GM21528 (cell line): ENCODE measurements at regions not wholly inside any gene's neighbourhood (a gene's known extent, or its start where the extent isn't known, plus 50 kb on each side); places are given as distances from the start of the nearest gene placed in this dataset.

ENCODE experiments used
- ATAC-seq: cut with Tn5 transposase; IDR thresholded peaks from one replicate; pipeline ENCODE4 v1.9.1; 2021; ENCODE audit warnings: mild to moderate bottlenecking, moderate library complexity; ENCODE audit not compliant: unreplicated experiment, low FRiP score

DNA sequence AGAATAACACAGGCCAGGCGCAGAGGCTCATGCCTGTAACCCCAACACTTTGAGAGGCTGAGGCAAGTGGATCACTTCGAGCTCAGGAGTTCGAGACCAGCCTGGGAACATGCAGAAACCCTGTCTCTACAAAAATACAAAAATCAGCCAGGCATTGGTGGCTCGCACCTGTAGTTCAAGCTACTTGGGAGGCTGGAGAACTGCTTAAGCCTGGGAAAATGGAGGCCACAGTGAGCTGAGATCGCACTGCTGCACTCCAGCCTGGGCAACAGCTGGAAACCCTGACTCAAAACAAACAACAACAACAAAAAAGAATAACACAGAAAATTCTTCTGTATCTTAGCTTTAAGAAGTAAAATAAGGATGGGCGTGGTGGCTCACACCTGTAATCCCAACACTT lies 440.3 kb downstream of the LRATD1 start:
- no peak for ATAC-seq

GRCh38 chr2:15073664-15074063 lies 441.1 kb downstream of the LRATD1 start:
- ATAC-seq = no peak

GRCh38 chr2:15074319-15074718 lies 441.8 kb downstream of the LRATD1 start:
- ATAC-seq = no peak

DNA sequence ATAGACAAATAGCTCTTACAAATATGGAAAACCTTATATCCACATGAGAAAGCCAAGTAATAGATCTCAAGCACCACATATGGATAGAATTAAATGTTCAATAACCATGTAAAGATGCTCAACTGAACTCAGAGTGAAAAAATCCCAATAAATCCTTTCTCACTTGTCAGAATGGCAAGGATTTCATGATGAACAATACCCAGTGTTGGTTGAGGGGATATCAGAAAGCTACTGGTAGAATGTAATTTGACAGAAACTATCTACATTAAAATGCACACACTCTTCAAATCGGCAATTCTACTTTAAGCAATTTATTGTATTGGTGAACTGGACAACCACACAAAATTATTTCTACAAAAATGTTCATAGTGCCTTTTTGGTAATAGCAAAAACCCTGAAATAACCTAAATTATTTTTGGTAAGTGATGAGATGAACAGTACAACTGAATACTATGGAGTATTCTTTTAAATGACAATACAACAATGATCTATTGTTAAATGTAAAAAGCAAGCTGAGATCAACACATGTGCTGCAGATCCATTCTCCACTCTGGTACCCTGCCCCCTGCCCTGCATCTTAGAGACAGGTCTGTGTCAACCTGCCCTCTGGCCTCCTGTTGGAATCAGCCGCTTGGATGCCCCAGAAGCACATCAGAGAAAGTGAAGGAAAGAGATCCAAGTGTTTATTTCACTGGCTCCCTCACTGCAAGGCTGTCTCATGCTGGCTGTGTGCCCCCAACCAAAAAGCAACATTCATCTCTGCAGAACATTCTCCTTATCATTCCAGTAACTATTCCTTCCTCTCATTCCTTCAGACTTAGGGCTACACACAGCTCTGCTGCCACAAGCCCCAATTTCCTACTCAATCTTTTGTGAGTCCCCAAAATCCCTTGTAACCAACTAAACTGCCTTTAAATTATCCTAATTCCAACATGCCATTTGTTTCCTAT lies 442.5 kb downstream of the LRATD1 start:
- ATAC-seq = no peak

DNA sequence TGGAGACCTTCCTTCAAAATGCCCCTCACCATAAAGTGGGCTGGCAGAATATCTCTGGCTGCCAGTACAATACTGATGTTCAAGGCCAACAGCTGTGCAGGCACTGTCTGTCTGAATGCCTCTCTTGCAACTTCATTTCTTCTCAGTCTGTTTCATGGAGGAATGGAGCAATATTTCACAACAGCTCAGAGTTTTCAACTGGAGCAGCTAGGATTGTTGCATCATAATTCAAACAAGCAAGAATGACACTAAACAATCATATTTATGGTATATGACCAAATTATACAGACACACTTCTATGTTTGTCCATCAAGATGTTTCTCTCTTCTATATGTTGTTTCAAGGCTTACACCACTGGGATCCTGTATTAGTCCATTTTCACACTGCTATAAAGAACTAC lies 444.2 kb downstream of the LRATD1 start:
- no peak for ATAC-seq

DNA sequence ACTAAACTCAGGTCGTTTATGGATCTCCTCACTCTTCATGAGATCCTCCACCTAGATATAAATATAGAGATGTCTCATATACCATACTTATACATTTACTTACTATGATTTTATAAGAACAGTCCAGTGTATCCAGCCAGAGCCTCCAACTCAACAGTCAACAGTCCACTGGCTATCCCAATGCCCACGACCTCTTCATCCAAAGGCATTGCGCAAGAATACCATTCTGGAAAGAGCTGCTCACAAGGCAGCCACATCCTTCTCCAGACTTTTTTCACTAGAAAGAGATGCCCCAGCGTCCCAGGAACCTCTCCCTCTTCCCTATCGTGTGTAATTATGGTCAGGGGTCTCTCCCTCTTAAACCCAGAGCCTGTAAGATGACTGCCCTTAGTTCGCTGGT lies 448.8 kb downstream of the LRATD1 start:
- ATAC-seq = no peak

DNA sequence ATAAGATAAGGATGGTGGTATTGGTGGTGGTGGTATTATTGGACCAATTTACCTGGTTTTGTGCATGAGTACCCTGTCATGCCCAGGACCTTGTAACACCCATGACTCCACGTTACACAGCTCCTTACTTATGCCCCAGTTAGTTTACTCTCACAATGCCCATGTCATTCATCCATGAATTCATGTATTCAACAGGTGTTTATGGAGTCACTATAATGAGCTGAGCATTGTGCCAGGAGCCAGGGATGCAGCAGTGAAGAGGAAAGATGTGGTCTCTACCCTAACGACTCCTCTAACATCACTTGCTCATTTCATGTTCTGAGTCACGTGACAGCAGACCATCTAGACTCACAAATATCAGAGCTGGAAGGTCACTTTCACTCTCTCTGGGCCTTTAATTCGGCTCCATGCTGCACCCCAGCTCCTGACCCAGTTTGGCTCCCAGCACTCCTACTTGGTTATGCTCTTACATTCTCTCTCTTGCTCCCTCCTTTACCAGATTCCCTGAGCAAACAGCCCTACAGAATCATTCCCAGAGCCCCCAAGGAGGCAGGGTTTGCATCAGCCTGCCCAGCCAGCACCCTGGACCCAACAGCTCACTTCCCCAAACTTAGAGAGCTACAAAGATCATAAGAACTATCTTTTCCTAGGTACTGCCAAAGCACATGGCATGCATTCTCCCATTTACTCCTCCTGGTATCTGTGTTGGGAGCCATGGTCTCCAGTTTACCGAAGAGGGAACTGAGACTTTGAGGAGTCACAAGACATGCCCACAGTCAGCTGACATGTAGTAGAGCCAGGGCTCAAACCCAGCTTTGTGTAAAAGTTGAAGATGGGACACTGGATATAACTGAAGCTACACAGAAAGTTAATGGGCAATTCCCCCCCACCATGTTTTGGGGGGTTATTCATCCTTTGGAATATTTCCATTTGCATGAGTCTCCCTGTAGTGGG lies 449.9 kb downstream of the LRATD1 start:
- no peak for ATAC-seq

DNA sequence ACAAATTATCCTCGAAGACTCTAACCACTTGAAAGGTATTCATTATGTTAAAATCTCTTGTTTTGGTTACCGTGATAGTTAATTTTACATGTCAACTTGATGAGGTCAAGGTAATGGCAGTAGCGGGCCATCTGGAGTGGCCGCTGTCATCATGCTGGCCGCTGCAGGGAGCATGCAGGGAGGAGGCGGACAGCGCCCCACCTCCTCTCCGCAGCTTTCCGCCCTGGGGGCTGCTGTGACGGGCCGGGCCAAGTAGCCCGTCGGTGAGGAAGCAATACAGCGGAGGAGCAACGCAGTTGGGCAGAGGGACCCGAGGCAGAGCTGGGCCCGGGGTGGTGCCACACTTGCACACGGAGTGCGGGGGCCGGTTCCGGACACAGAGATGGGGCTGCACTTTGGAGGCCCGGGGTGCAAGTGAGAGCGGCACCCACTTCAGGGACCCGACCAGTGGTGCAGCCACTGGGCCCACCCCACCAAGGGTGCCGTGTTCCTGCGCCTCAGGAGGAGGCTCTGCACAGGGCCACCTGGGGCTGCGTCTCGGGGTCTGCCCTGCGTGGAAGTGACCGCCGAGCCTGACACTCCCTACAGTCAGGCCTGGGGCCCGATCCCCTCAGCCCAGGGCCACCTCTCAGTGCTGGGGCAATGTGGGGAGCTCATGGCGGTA lies 452.4 kb downstream of the LRATD1 start:
- ATAC-seq = no peak

- no peak for ATAC-seq
These were observed 459.7 kb downstream of the LRATD1 start for GRCh38 chr2:15092181-15092580.

- ATAC-seq = no peak
These were observed 460.2 kb downstream of the LRATD1 start for GRCh38 chr2:15092691-15093090.

GRCh38 chr2:15094161-15094560 lies 461.6 kb downstream of the LRATD1 start:
- no peak for ATAC-seq

DNA sequence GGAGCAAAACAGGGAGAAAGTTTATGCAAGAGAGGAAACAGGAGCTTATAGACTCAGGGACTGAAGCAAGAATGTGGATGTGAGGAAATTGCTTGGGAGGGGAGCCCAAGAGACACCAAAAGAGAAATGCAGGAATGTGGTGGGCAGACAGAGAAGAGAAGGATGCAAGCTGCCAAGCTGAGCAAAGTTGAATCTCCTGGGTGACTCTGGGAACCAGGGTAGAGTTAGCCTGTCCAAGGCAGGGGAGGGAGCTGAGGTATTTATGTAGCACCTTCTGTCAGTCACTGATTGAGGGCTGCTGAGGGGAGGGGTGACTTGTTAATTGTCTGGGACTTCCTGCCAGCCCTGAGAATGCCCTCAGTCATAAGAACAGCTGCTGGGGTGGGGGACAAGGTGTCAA lies 464.3 kb downstream of the NBAS start:
- ATAC-seq = no peak

DNA sequence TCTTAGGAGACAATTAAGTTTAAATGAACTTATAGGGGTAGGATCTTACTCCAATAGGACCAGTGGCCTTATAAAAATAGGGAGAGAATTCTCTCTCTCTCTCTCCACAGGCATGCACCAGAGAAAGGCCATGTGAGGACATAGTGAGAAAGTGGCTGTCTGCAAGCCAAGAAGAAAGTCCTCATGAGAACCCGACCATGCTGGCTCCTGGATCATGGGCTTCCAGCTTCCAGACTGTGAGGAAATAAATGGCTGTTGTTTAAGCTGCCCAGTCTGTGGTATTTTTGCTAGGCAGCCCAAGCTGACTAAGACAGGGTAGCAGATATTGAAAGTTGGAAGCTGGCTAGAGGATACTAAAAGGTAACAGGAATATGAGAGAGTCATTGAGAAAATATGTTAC lies 454.0 kb downstream of the NBAS start:
- ATAC-seq = no peak

GRCh38 chr2:15111718-15112117 lies 449.4 kb downstream of the NBAS start:
- no peak for ATAC-seq

- ATAC-seq = no peak
These were observed 448.9 kb downstream of the NBAS start for GRCh38 chr2:15112216-15112615.

- no peak for ATAC-seq
These were observed 445.4 kb downstream of the NBAS start for GRCh38 chr2:15115776-15116175.

DNA sequence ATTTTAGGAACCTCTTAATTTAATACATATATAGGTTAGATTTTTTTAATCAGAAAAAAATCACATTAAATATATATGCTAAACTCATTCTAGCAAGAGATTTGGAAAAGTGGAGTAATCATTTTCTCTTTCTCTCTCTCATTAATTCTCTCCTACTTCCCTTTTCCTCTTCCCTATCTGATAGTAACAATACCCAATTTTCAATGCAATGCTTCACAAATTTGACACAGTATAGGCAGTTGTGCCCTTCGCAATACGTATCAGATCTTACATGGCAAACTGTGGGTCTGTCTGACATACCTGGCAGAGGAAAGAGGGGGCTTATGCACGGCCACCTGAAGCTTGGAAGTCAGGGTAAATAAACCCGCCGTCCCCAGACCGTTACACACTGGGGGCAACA lies 444.3 kb downstream of the NBAS start:
- no peak for ATAC-seq
